ENCODE measurements at regions not wholly inside any gene's neighbourhood (a gene's known extent, or its start where the extent isn't known, plus 50 kb on each side); places are given as distances from the start of the nearest gene placed in this dataset.

- Histone ChIP-seq H3K36me3 (ENCODE audit: control insufficient read depth, insufficient read depth, low read length) (no peaks in the 10 kb centered on the region), H3K27me3 (ENCODE audit: control insufficient read depth, insufficient read depth, low read length) (peaks cover 5% of the 10 kb centered on the region; the same call in 1 of the 2 replicates), H3K27ac (ENCODE audit: low read length) (no peak overlapping the region), H3K4me3 (ENCODE audit: low read depth in 2 of 2, low read length in 2 of 2) (no peak overlapping the region), H3K9me3 (ENCODE audit: control insufficient read depth, insufficient read depth, low read depth, low read length) (no peaks in the 10 kb centered on the region), H3K4me1 (ENCODE audit: control insufficient read depth, insufficient read depth, low read length) (no peaks in the 10 kb centered on the region)
- in situ Hi-C loops (cut with HindIII; ENCODE audit: low pct_unique_long_range_greater_than_20kb, low sequenced_read_pairs) (no loop called here), intact Hi-C loops (cut with micrococcal nuclease; ENCODE audit: unreplicated experiment) (no loop called here)
- TF ChIP-seq, protein P1, sequence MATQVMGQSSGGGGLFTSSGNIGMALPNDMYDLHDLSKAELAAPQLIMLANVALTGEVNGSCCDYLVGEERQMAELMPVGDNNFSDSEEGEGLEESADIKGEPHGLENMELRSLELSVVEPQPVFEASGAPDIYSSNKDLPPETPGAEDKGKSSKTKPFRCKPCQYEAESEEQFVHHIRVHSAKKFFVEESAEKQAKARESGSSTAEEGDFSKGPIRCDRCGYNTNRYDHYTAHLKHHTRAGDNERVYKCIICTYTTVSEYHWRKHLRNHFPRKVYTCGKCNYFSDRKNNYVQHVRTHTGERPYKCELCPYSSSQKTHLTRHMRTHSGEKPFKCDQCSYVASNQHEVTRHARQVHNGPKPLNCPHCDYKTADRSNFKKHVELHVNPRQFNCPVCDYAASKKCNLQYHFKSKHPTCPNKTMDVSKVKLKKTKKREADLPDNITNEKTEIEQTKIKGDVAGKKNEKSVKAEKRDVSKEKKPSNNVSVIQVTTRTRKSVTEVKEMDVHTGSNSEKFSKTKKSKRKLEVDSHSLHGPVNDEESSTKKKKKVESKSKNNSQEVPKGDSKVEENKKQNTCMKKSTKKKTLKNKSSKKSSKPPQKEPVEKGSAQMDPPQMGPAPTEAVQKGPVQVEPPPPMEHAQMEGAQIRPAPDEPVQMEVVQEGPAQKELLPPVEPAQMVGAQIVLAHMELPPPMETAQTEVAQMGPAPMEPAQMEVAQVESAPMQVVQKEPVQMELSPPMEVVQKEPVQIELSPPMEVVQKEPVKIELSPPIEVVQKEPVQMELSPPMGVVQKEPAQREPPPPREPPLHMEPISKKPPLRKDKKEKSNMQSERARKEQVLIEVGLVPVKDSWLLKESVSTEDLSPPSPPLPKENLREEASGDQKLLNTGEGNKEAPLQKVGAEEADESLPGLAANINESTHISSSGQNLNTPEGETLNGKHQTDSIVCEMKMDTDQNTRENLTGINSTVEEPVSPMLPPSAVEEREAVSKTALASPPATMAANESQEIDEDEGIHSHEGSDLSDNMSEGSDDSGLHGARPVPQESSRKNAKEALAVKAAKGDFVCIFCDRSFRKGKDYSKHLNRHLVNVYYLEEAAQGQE (IDR thresholded peaks at IDR 0.05; ENCODE audit: insufficient read depth in 1 of 2, low read depth in 2 of 2, low read length in 1 of 2), result no peak
- TF ChIP-seq POLR2AphosphoS5 (IDR thresholded peaks at IDR 0.05; ENCODE audit: low read depth, low read length) (no peak), CTCF (IDR thresholded peaks at IDR 0.05) (no peak), TCF7L2 (IDR thresholded peaks at IDR 0.05; ENCODE audit: low read depth, low read length) (no peak), SIN3A (IDR thresholded peaks at IDR 0.05; ENCODE audit: borderline replicate concordance, insufficient read depth, low read depth, low read length) (no peak)
- no peak for ATAC-seq
- DNase-seq (ENCODE audit: low read depth, low spot score), result no peak
- ChIA-PET POLR2A (no interaction called here), CTCF (interaction anchor here (0.7 kb wide), 1 partner anchor 184 kb away, joined by 12 read pairs; no protein-coding TSS in a partner anchor)
- no TSS peak for BruUV-seq (replicated peaks)
Observed at GRCh38 chr11:116650052-116650451, 122.7 kb downstream of the BUD13 start.

DNA sequence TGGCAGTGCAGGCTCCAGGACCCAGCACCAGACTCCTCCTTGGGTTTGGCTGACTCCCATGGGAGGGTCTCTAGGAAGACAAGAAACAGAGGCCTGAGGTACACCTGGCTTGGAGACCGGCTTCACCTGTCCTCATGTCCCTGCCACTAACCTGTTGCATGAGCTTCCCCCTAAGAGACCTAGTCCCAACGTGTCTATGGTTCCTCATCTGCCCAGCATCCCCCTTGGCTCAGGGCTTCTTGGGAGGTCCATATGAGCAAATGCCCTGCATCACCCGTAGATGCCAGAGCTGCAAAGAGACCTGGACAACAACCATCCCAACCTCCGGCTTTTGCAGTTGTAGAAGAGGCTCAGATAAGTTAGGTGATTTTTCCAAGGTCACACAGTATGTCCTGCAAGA lies 123.5 kb downstream of the BUD13 start:
- POLR2A ChIA-PET, result no interaction called here
- BruUV-seq (replicated peaks), result no TSS peak
- in situ Hi-C loops (cut with HindIII; ENCODE audit: low pct_unique_long_range_greater_than_20kb, low sequenced_read_pairs) (no loop called here), intact Hi-C loops (cut with micrococcal nuclease; ENCODE audit: unreplicated experiment) (no loop called here)
- DNase-seq (ENCODE audit: low read depth, low spot score), result no peak
- H3K27me3 ChIP-seq (ENCODE audit: control insufficient read depth, insufficient read depth, low read length), result peaks cover 5% of the 10 kb centered on the region; the same call in 1 of the 2 replicates
- H3K36me3 ChIP-seq (ENCODE audit: control insufficient read depth, insufficient read depth, low read length), result no peaks in the 10 kb centered on the region
- H3K4me1 ChIP-seq (ENCODE audit: control insufficient read depth, insufficient read depth, low read length), result no peaks in the 10 kb centered on the region
- H3K9me3 ChIP-seq (ENCODE audit: control insufficient read depth, insufficient read depth, low read depth, low read length), result no peaks in the 10 kb centered on the region
- H3K27ac ChIP-seq (ENCODE audit: low read length), result no peak overlapping the region
- CTCF ChIA-PET, result no interaction called here
- TF ChIP-seq SIN3A (IDR thresholded peaks at IDR 0.05; ENCODE audit: borderline replicate concordance, insufficient read depth, low read depth, low read length) (no peak), CTCF (IDR thresholded peaks at IDR 0.05) (no peak), POLR2AphosphoS5 (IDR thresholded peaks at IDR 0.05; ENCODE audit: low read depth, low read length) (no peak), TCF7L2 (IDR thresholded peaks at IDR 0.05; ENCODE audit: low read depth, low read length) (no peak)
- TF ChIP-seq, protein P1 (IDR thresholded peaks at IDR 0.05; ENCODE audit: insufficient read depth in 1 of 2, low read depth in 2 of 2, low read length in 1 of 2), result no peak
- no peak overlapping the region for H3K4me3 ChIP-seq (ENCODE audit: low read depth in 2 of 2, low read length in 2 of 2)
- no peak for ATAC-seq
